Smooth muscle cell (in vitro differentiated cells): ENCODE measurements at regions not wholly inside any gene's neighbourhood (a gene's known extent, or its start where the extent isn't known, plus 50 kb on each side); places are given as distances from the start of the nearest gene placed in this dataset.

Experiments
- DNase-seq: peaks from one replicate; lab custom pipeline; 2025; ENCODE audit not compliant: unreplicated experiment; lab: John Stamatoyannopoulos, UW
- H2AFZ ChIP-seq: fragments of 200-600 bp; sonication (generic); 2 replicates; pipeline ENCODE4 v1.6.0; 2016; ENCODE audit warnings: antibody characterized with exemption, low read depth, mild to moderate bottlenecking
- H3F3A ChIP-seq: fragments of 200-600 bp; sonication (generic); 2 replicates; pipeline ENCODE4 v1.6.0; 2017; ENCODE audit warnings: antibody characterized with exemption, low read depth
- H3K27ac ChIP-seq: fragments of 200-600 bp; sonication (generic); 2 replicates; pipeline ENCODE4 v1.5.1; 2016; ENCODE audit warnings: low read depth, mild to moderate bottlenecking
- H3K27me3 ChIP-seq: fragments of 200-600 bp; sonication (generic); 2 replicates; pipeline ENCODE4 v1.6.1; 2016; ENCODE audit warnings: low read depth, mild to moderate bottlenecking
- H3K36me3 ChIP-seq: fragments of 200-600 bp; sonication (generic); 2 replicates; pipeline ENCODE4 v1.5.1; 2016; ENCODE audit warnings: low read depth
- H3K4me1 ChIP-seq: fragments of 200-600 bp; sonication (generic); 2 replicates; pipeline ENCODE4 v1.5.1; 2016; ENCODE audit warnings: low read depth
- H3K4me2 ChIP-seq: fragments of 200-600 bp; sonication (generic); 2 replicates; pipeline ENCODE4 v1.6.0; 2016; ENCODE audit warnings: mild to moderate bottlenecking
- H3K4me3 ChIP-seq: fragments of 200-600 bp; sonication (generic); 2 replicates; pipeline ENCODE4 v1.5.1; 2016; ENCODE audit warnings: mild to moderate bottlenecking
- H3K79me2 ChIP-seq: fragments of 200-600 bp; sonication (generic); 2 replicates; pipeline ENCODE4 v1.6.0; 2016; ENCODE audit warnings: low read depth, mild to moderate bottlenecking
- H3K9ac ChIP-seq: fragments of 200-600 bp; sonication (generic); 2 replicates; pipeline ENCODE4 v1.6.0; 2016; ENCODE audit warnings: low read depth
- H3K9me3 ChIP-seq: fragments of 200-600 bp; sonication (generic); replicated peaks from 2 replicates; pipeline ENCODE4 v1.5.1; 2016; ENCODE audit warnings: low read depth
- H4K20me1 ChIP-seq: fragments of 200-600 bp; sonication (generic); 2 replicates; pipeline ENCODE4 v1.6.0; 2016; ENCODE audit warnings: low read depth
- WGBS: methylation state at CpG from one replicate; pipeline ENCODE4 v1.1.7; 2016; ENCODE audit warnings: low lambda C conversion rate; 5-methylcytosine and 5-hydroxymethylcytosine counted together
- TF ChIP-seq, protein P1 (sequence below): fragments of 200-600 bp; sonication (generic); IDR thresholded peaks from 2 replicates; pipeline ENCODE4 v1.5.1; 2017; ENCODE audit warnings: borderline replicate concordance, mild to moderate bottlenecking, antibody characterized with exemption; ENCODE audit not compliant: insufficient read depth, poor library complexity, severe bottlenecking

DNA sequence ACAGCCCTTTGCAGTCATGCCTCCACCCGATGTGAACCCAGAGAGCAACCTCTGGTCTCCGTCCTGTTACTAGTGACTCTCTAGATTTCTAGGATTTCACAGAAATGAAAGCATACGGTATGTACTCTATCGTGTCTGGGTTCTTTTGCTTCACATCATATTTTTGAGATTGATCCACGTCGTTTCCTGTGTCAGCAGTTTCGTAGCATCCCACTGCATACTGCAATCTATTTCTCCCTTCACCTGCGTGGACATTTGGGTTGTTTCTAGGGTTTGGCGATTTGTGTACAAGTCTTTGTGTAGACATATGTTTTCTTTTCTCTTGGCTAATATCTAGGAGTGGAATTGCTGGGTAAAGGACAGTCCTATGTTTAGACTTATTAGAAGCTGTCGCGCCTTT lies 119.8 kb upstream of the PCBD1 start:
- peaks cover 7% of the 10 kb centered on the region for H3K4me1 ChIP-seq
- no peak overlapping the region for H3K4me3 ChIP-seq
- no peaks in the 10 kb centered on the region for H3K36me3 ChIP-seq
- no peak overlapping the region for H3K4me2 ChIP-seq
- H3K79me2 ChIP-seq, result no peaks in the 10 kb centered on the region
- no peaks in the 10 kb centered on the region for H3K9me3 ChIP-seq
- H3K27ac ChIP-seq, result no peak overlapping the region
- no peak overlapping the region for H2AFZ ChIP-seq
- TF ChIP-seq, protein P1, sequence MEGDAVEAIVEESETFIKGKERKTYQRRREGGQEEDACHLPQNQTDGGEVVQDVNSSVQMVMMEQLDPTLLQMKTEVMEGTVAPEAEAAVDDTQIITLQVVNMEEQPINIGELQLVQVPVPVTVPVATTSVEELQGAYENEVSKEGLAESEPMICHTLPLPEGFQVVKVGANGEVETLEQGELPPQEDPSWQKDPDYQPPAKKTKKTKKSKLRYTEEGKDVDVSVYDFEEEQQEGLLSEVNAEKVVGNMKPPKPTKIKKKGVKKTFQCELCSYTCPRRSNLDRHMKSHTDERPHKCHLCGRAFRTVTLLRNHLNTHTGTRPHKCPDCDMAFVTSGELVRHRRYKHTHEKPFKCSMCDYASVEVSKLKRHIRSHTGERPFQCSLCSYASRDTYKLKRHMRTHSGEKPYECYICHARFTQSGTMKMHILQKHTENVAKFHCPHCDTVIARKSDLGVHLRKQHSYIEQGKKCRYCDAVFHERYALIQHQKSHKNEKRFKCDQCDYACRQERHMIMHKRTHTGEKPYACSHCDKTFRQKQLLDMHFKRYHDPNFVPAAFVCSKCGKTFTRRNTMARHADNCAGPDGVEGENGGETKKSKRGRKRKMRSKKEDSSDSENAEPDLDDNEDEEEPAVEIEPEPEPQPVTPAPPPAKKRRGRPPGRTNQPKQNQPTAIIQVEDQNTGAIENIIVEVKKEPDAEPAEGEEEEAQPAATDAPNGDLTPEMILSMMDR, result no peak
- no peaks in the 10 kb centered on the region for H4K20me1 ChIP-seq
- 96% methylated on average over 11 of the region's 11 CpGs for WGBS
- H3F3A ChIP-seq, result no peaks in the 10 kb centered on the region
- DNase-seq, result no peak
- no peak overlapping the region for H3K9ac ChIP-seq
- H3K27me3 ChIP-seq, result peaks cover 10% of the 10 kb centered on the region

DNA sequence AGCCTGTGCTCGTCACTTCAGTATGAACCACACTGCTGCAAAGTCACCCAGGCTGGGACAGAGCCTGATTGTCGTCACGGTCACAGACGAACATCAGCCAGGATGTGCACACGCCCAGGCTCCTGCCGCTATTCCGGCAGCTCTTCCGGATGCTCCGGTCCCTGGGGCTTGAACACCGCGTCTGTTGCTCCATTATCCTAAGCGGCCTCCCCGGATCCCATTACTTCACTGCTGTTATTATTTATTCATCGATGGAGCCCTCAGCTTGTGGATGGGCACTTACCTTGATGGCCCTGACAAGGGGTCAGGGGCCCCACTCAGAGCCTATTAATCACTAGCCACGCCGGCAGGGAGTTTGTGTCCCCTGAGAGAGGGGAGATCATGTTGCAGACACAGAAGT lies 120.8 kb upstream of the PCBD1 start:
- Histone ChIP-seq H3K9ac (no peak overlapping the region), H3K27me3 (peaks cover 10% of the 10 kb centered on the region), H3K27ac (no peak overlapping the region), H3K4me1 (peaks cover 7% of the 10 kb centered on the region), H3K4me3 (no peak overlapping the region), H3F3A (no peaks in the 10 kb centered on the region), H3K9me3 (no peaks in the 10 kb centered on the region), H3K4me2 (no peak overlapping the region), H4K20me1 (no peaks in the 10 kb centered on the region), H2AFZ (no peak overlapping the region), H3K36me3 (no peaks in the 10 kb centered on the region), H3K79me2 (no peaks in the 10 kb centered on the region)
- 94% methylated on average over 16 of the region's 16 CpGs for WGBS
- no peak for DNase-seq
- TF ChIP-seq, protein P1, result no peak

DNA sequence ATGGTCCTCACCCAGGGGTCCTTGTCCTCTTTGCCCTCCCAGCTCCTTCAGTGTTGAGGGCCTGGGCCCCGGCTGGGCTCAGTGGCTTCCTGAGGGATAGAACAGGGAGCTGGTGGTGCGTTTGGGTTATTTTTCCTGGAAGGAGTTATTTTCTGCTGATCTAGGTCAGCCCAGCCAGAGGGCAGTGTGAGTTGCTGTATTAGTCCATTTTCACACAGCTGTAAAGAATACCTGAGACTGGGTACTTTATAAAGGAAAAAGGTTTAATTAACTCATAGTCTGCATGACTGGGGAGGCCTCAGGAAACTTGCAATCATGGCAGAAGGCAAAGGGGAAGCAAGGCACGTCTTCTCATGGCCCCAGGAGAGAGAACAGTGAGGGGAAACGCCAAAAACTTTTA lies 122.4 kb upstream of the PCBD1 start:
- Histone ChIP-seq H3K4me1 (peaks cover 7% of the 10 kb centered on the region), H4K20me1 (no peaks in the 10 kb centered on the region), H3K79me2 (no peaks in the 10 kb centered on the region), H3K4me2 (no peak overlapping the region), H3K27me3 (peaks cover 10% of the 10 kb centered on the region), H3F3A (no peaks in the 10 kb centered on the region), H3K9ac (no peak overlapping the region), H3K36me3 (no peaks in the 10 kb centered on the region), H3K4me3 (no peak overlapping the region), H2AFZ (no peak overlapping the region), H3K27ac (no peak overlapping the region), H3K9me3 (no peaks in the 10 kb centered on the region)
- TF ChIP-seq, protein P1, result no peak
- WGBS, result 79% methylated on average over 4 of the region's 4 CpGs
- DNase-seq, result no peak

DNA sequence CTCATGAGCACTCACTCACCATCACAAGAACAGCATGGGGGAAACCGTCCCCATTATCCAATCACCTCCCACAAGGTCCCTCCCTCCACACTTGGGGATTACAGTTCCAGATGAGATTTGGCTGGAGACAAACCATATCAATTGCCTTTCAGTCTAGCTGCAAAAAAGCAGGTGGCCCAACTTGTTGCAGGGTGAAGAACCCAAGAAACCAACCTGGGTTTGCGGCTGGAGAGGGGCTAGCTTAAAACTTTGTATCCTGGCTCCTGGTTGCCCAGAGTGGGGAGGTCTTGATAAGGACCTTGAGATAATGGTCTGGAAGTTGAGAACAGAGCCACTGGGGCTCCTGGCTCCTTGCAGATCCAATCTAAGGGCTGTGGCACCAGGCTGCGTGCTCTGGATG lies 122.8 kb upstream of the PCBD1 start:
- no peak for DNase-seq
- Histone ChIP-seq H3K36me3 (no peaks in the 10 kb centered on the region), H3K4me1 (peaks cover 6% of the 10 kb centered on the region), H3K4me3 (no peak overlapping the region), H3K9me3 (no peaks in the 10 kb centered on the region), H3K79me2 (no peaks in the 10 kb centered on the region), H2AFZ (no peak overlapping the region), H3K27ac (no peak overlapping the region), H3F3A (no peaks in the 10 kb centered on the region), H3K4me2 (no peak overlapping the region), H4K20me1 (no peaks in the 10 kb centered on the region), H3K9ac (no peak overlapping the region), H3K27me3 (peaks cover 10% of the 10 kb centered on the region)
- TF ChIP-seq, protein P1, result no peak
- 79% methylated on average over 3 of the region's 3 CpGs for WGBS
